Cardiac muscle cell (in vitro differentiated cells and primary cell): ENCODE measurements at regions not wholly inside any gene's neighbourhood (a gene's known extent, or its start where the extent isn't known, plus 50 kb on each side); places are given as distances from the start of the nearest gene placed in this dataset.

Experiments
- DNase-seq, 2 donors: peaks; one replicate each; pipeline versions ENCODE4 v3.0.0 to v3.0.0-alpha.2; 2010 to 2017; ENCODE audit warnings: low read depth in 1 of 2, low spot score in 1 of 2
- H3K27ac ChIP-seq: fragments of 200-600 bp; sonication (generic); 2 replicates; pipeline ENCODE4 v1.5.1; 2016
- H3K27me3 ChIP-seq: fragments of 200-600 bp; sonication (generic); 2 replicates; pipeline ENCODE4 v1.6.0; 2016; ENCODE audit warnings: control low read depth
- H3K36me3 ChIP-seq: fragments of 200-600 bp; sonication (generic); 2 replicates; pipeline ENCODE4 v1.5.1; 2016; ENCODE audit warnings: control low read depth
- H3K4me1 ChIP-seq: fragments of 200-600 bp; sonication (generic); 2 replicates; pipeline ENCODE4 v1.8.1; 2017; ENCODE audit warnings: low read depth, mild to moderate bottlenecking, mixed run types
- H3K4me3 ChIP-seq: fragments of 200-600 bp; sonication (generic); 2 replicates; pipeline ENCODE4 v1.5.1; 2016; ENCODE audit warnings: mild to moderate bottlenecking
- H3K9me3 ChIP-seq: fragments of 200-600 bp; sonication (generic); 2 replicates; pipeline ENCODE4 v1.5.1; 2017; ENCODE audit warnings: low read depth, mild to moderate bottlenecking, control low read depth
- CTCF ChIP-seq: IDR thresholded peaks from 2 replicates; pipeline ENCODE4 v1.5.1; 2012; ENCODE audit warnings: low read depth, mild to moderate bottlenecking, low read length

GRCh38 chr1:194940336-194941030 lies 1667.8 kb downstream of the KCNT2 start:
- Histone ChIP-seq H3K4me1 (no peaks in the 10 kb centered on the region), H3K27me3 (no peaks in the 10 kb centered on the region), H3K4me3 (no peak overlapping the region), H3K9me3 (no peaks in the 10 kb centered on the region), H3K27ac (no peak overlapping the region), H3K36me3 (no peaks in the 10 kb centered on the region)
- TF ChIP-seq CTCF, result no peak
- DNase-seq, result peak in 1 of 2 donors; percentile 6

GRCh38 chr1:194935864-194936263 lies 1672.4 kb downstream of the KCNT2 start:
- no peak for TF ChIP-seq CTCF
- no peak for DNase-seq
- Histone ChIP-seq H3K27me3 (no peaks in the 10 kb centered on the region), H3K27ac (no peak overlapping the region), H3K36me3 (no peaks in the 10 kb centered on the region), H3K4me3 (no peak overlapping the region), H3K9me3 (no peaks in the 10 kb centered on the region), H3K4me1 (no peaks in the 10 kb centered on the region)

GRCh38 chr1:194931166-194931565 lies 1677.1 kb downstream of the KCNT2 start:
- Histone ChIP-seq H3K27me3 (no peaks in the 10 kb centered on the region), H3K27ac (no peak overlapping the region), H3K9me3 (no peaks in the 10 kb centered on the region), H3K36me3 (no peaks in the 10 kb centered on the region), H3K4me1 (no peaks in the 10 kb centered on the region), H3K4me3 (no peak overlapping the region)
- no peak for TF ChIP-seq CTCF
- no peak for DNase-seq

- TF ChIP-seq CTCF, result no peak
Measured at GRCh38 chr1:194930132-194930531, 1678.1 kb downstream of the KCNT2 start.

GRCh38 chr1:194929357-194929756 lies 1678.9 kb downstream of the KCNT2 start:
- Histone ChIP-seq H3K9me3 (no peaks in the 10 kb centered on the region), H3K27ac (no peak overlapping the region), H3K36me3 (no peaks in the 10 kb centered on the region), H3K4me1 (no peaks in the 10 kb centered on the region), H3K27me3 (no peaks in the 10 kb centered on the region), H3K4me3 (no peak overlapping the region)
- no peak for TF ChIP-seq CTCF
- DNase-seq, result no peak

More at GRCh38 chr1:194930132-194930531, 1678.1 kb downstream of the KCNT2 start:
- Histone ChIP-seq H3K9me3 (no peaks in the 10 kb centered on the region), H3K4me1 (no peaks in the 10 kb centered on the region), H3K27me3 (no peaks in the 10 kb centered on the region), H3K36me3 (no peaks in the 10 kb centered on the region), H3K27ac (no peak overlapping the region), H3K4me3 (no peak overlapping the region)
- DNase-seq, result no peak
